SK-N-SH (cell line): ENCODE measurements at regions not wholly inside any gene's neighbourhood (a gene's known extent, or its start where the extent isn't known, plus 50 kb on each side); places are given as distances from the start of the nearest gene placed in this dataset.

Source experiments
- CTCF ChIA-PET: fragments of 300-600, 350-600 bp; formaldehyde crosslinking; extraction: SDS; loops from one replicate; lab custom pipeline; 2021; lab: Yijun Ruan, JAX
- POLR2A ChIA-PET: fragments of 350-600 bp; sonication (Branson Sonifier 250); formaldehyde crosslinking; extraction: SDS; loops from one replicate; lab custom pipeline; 2020; ENCODE audit warnings: antibody characterized with exemption, inconsistent platforms; lab: Yijun Ruan, JAX
- DNase-seq: peaks from one replicate; pipeline ENCODE4 v3.0.0; 2012
- H2AFZ ChIP-seq: fragments of 200-600 bp; sonication (generic); 2 replicates; pipeline ENCODE4 v1.8.1; 2016; ENCODE audit warnings: antibody characterized with exemption, mild to moderate bottlenecking, low read depth
- H3F3A ChIP-seq: fragments of 200-600 bp; sonication (generic); replicated peaks from 2 replicates; pipeline ENCODE3; 2016; ENCODE audit warnings: antibody characterized with exemption, mild to moderate bottlenecking; ENCODE audit not compliant: insufficient read depth
- H3K27ac ChIP-seq, 2 experiments: fragments of 200-500 bp in 1 of 2; fragments of 200-600 bp in 1 of 2; sonication (Bioruptor generic) in 1 of 2; sonication (generic), shearing (Covaris generic) in 1 of 2; 2 replicates each; pipeline versions ENCODE4 v1.5.1 to v1.6.1; 2014 to 2016; ENCODE audit warnings: low read depth in 2 of 2, inconsistent platforms in 1 of 2, low read length in 1 of 2, mild to moderate bottlenecking in 1 of 2, mixed read lengths in 1 of 2
- H3K27me3 ChIP-seq: fragments of 200-600 bp; sonication (generic), shearing (Covaris generic); 2 replicates; pipeline ENCODE4 v1.6.1; 2016; ENCODE audit warnings: mixed run types; ENCODE audit not compliant: insufficient read depth
- H3K36me3 ChIP-seq, 2 experiments: fragments of 200-500 bp in 1 of 2; fragments of 200-600 bp in 1 of 2; sonication (Bioruptor generic) in 1 of 2; sonication (generic) in 1 of 2; replicated peaks in 1 of 2; 2 replicates each; pipeline versions ENCODE3 to v1.5.1; 2014 to 2016; ENCODE audit warnings: low read length in 1 of 2, mild to moderate bottlenecking in 1 of 2; ENCODE audit not compliant: insufficient read depth in 2 of 2, control insufficient read depth in 1 of 2
- H3K4me1 ChIP-seq, 2 experiments: fragments of 200-500 bp in 1 of 2; fragments of 200-600 bp in 1 of 2; sonication (Bioruptor generic) in 1 of 2; sonication (generic), shearing (Covaris generic) in 1 of 2; 2 replicates each; pipeline versions ENCODE4 v1.5.1 to v1.6.1; 2014 to 2016; ENCODE audit warnings: low read depth in 1 of 2, low read length in 1 of 2, mixed run types in 1 of 2; ENCODE audit not compliant: insufficient read depth in 2 of 2, control insufficient read depth in 1 of 2
- H3K4me2 ChIP-seq: fragments of 200-600 bp; sonication (generic), shearing (Covaris generic); 2 replicates; pipeline ENCODE4 v1.6.1; 2017; ENCODE audit warnings: mixed run types
- H3K4me3 ChIP-seq, 2 experiments: fragments of 200-500 bp in 1 of 2; fragments of 200-600 bp in 1 of 2; sonication (Bioruptor generic) in 1 of 2; sonication (generic), shearing (Covaris generic) in 1 of 2; 2 replicates each; pipeline versions ENCODE4 v1.5.1 to v1.8.1; 2014 to 2016; ENCODE audit warnings: low read depth in 2 of 2, inconsistent platforms in 1 of 2, low read length in 1 of 2, mild to moderate bottlenecking in 1 of 2, mixed read lengths in 1 of 2, moderate library complexity in 1 of 2
- H3K79me2 ChIP-seq: fragments of 200-600 bp; sonication (generic); 2 replicates; pipeline ENCODE4 v1.8.1; 2017; ENCODE audit warnings: mild to moderate bottlenecking; ENCODE audit not compliant: insufficient read depth
- H3K9ac ChIP-seq: fragments of 200-600 bp; sonication (generic); 2 replicates; pipeline ENCODE4 v1.6.1; 2017; ENCODE audit warnings: mixed run types
- H3K9me2 ChIP-seq: fragments of 200-600 bp; sonication (generic); 2 replicates; pipeline ENCODE4 v1.6.1; 2017; ENCODE audit warnings: mixed run types
- H3K9me3 ChIP-seq: fragments of 200-600 bp; sonication (generic); 2 replicates; pipeline ENCODE4 v1.6.1; 2017; ENCODE audit warnings: mixed run types, mild to moderate bottlenecking, moderate library complexity
- H4K20me1 ChIP-seq: fragments of 200-600 bp; sonication (generic); 2 replicates; pipeline ENCODE4 v1.6.1; 2017; ENCODE audit warnings: mild to moderate bottlenecking, mixed run types; ENCODE audit not compliant: insufficient read depth
- CTCF ChIP-seq: fragments of 200-600 bp; sonication (generic); IDR thresholded peaks from 2 replicates; pipeline ENCODE4 v1.6.1; 2017; ENCODE audit warnings: antibody characterized with exemption, mild to moderate bottlenecking, moderate library complexity
- FOSL2 ChIP-seq: IDR thresholded peaks from 2 replicates; pipeline ENCODE4 v1.4.0; 2012; ENCODE audit warnings: low read depth, mild to moderate bottlenecking, moderate library complexity, borderline replicate concordance
- FOXJ3 ChIP-seq: sonication (generic); formaldehyde crosslinking; IDR thresholded peaks from 2 replicates; pipeline ENCODE4 v1.5.1; 2020; ENCODE audit warnings: mild to moderate bottlenecking, missing genetic modification reagents
- NFIC ChIP-seq: IDR thresholded peaks from 2 replicates; pipeline ENCODE4 v1.4.0; 2012; ENCODE audit warnings: borderline replicate concordance
- NRF1 ChIP-seq: IDR thresholded peaks from 2 replicates; pipeline ENCODE4 v1.6.1; 2012; ENCODE audit warnings: low read depth, mild to moderate bottlenecking, low read length
- PBX3 ChIP-seq: IDR thresholded peaks from 2 replicates; pipeline ENCODE4; 2012
- RCOR1 ChIP-seq: fragments of 150-350 bp; IDR thresholded peaks from 2 replicates; pipeline ENCODE4 v1.6.1; 2017; ENCODE audit warnings: antibody characterized with exemption, low read length
- RFX5 ChIP-seq: IDR thresholded peaks from 2 replicates; pipeline ENCODE4 v1.6.1; 2012; ENCODE audit warnings: mild to moderate bottlenecking, improper control_type of control experiment, low read length
- TEAD4 ChIP-seq: IDR thresholded peaks from 2 replicates; pipeline ENCODE4 v1.4.0; 2012; ENCODE audit warnings: mild to moderate bottlenecking, borderline replicate concordance; ENCODE audit not compliant: insufficient read depth
- USF1 ChIP-seq: IDR thresholded peaks from 2 replicates; pipeline ENCODE4 v1.4.0; 2012; ENCODE audit warnings: low read depth, borderline replicate concordance
- USF2 ChIP-seq: fragments of 150-350 bp; IDR thresholded peaks from 2 replicates; pipeline ENCODE4 v1.6.1; 2017; ENCODE audit warnings: antibody characterized with exemption, low read length, low read depth, borderline replicate concordance
- whole genome bisulfite sequencing: methylation state at CpG from one replicate; pipeline ENCODE4 v1.1.6; 2017; ENCODE audit warnings: low lambda C conversion rate; 5-methylcytosine and 5-hydroxymethylcytosine counted together

- TF ChIP-seq USF2 (no peak), RFX5 (no peak), FOSL2 (no peak)
Observed at GRCh38 chr12:83541446-83541845, 854.7 kb downstream of the TMTC2 start (continued).

- Histone ChIP-seq H3K27ac (no peak overlapping the region), H3K9me3 (no peaks in the 10 kb centered on the region), H2AFZ (no peak overlapping the region), H4K20me1 (no peaks in the 10 kb centered on the region), H3K4me3 (no peak overlapping the region), H3K4me2 (no peak overlapping the region), H3K9me2 (no peaks in the 10 kb centered on the region), H3K36me3 (no peaks in the 10 kb centered on the region), H3F3A (no peaks in the 10 kb centered on the region), H3K4me1 (no peaks in the 10 kb centered on the region; a peak in 1 of 4 replicates), H3K27me3 (no peaks in the 10 kb centered on the region)
- DNase-seq: no peak
- WGBS: 77% methylated on average over 3 of the region's 3 CpGs
- TF ChIP-seq PBX3: no peak
- TF ChIP-seq, all 33 proteins: peak for 0
- Histone ChIP-seq H3K9ac (no peak overlapping the region), H3K79me2 (no peaks in the 10 kb centered on the region)
- POLR2A ChIA-PET: no interaction called here
- CTCF ChIA-PET: no interaction called here
Observed at GRCh38 chr12:83538361-83538965, 851.8 kb downstream of the TMTC2 start.

GRCh38 chr12:83537428-83538053 lies 850.8 kb downstream of the TMTC2 start:
- no peaks in the 10 kb centered on the region for H4K20me1 ChIP-seq
- ChIA-PET POLR2A (no interaction called here), CTCF (interaction anchor here (0.6 kb wide), 1 partner anchor 810 kb away, joined by 3 read pairs; no protein-coding TSS in a partner anchor)
- H3K9me2 ChIP-seq: no peaks in the 10 kb centered on the region
- H3K27ac ChIP-seq: no peak overlapping the region
- no peaks in the 10 kb centered on the region for H3K9me3 ChIP-seq
- no peak overlapping the region for H3K4me2 ChIP-seq
- H3F3A ChIP-seq: no peaks in the 10 kb centered on the region
- H3K4me1 ChIP-seq: no peaks in the 10 kb centered on the region; a peak in 1 of 4 replicates
- H3K36me3 ChIP-seq: no peaks in the 10 kb centered on the region
- H2AFZ ChIP-seq: no peak overlapping the region
- WGBS: 69% methylated on average over 4 of the region's 4 CpGs
- H3K79me2 ChIP-seq: no peaks in the 10 kb centered on the region
- no peak overlapping the region for H3K4me3 ChIP-seq
- no peak for DNase-seq
- H3K27me3 ChIP-seq: no peaks in the 10 kb centered on the region
- H3K9ac ChIP-seq: no peak overlapping the region
- TF ChIP-seq CTCF (no peak), RCOR1 (no peak), FOXJ3 (CRISPR knock-in tag) (no peak), NFIC (no peak), USF1 (no peak), TEAD4 (no peak), NRF1 (no peak)
